ENCODE measurements at regions not wholly inside any gene's neighbourhood (a gene's known extent, or its start where the extent isn't known, plus 50 kb on each side); places are given as distances from the start of the nearest gene placed in this dataset.

DNA sequence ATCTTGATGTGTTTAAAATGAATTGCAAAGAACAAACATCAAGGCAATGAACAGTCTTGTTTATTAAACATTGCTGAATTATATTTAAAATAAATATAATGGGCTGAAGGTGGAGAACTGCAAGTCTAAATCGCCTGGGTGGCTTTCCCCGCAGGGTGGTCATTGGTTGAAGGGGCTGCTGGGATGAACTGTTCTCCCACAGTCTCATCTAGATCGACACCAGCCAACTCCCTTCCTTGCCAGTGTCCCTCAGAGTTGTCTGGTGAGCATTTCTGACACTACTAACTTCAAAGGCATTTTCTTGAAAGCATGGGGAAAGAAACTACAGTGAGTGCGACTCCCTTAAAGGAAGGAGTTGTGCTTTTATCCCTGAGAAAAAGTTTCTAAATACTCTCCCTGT is 196.5 kb upstream of the LRTM1 start:
- TF ChIP-seq POLR2A (IDR thresholded peaks at IDR 0.05; ENCODE audit: low read length), result no peak
- TF ChIP-seq GATA1 (IDR thresholded peaks at IDR 0.05; ENCODE audit: low read depth, low read length), result no peak

Measured in erythroblast (primary cell).